ENCODE measurements at regions not wholly inside any gene's neighbourhood (a gene's known extent, or its start where the extent isn't known, plus 50 kb on each side); places are given as distances from the start of the nearest gene placed in this dataset.
"Not testable (repeated sequence)": the region's sequence is repeated elsewhere in the genome, so short reads cannot be mapped to it uniquely, and the experiment has no call there.

- Mint-ChIP-seq H3K27ac (no peak overlapping the region), H3K4me1 (no peaks in the 10 kb centered on the region), H3K27me3 (ENCODE audit: insufficient read depth) (no peaks in the 10 kb centered on the region), H3K36me3 (ENCODE audit: low read depth) (no peaks in the 10 kb centered on the region), H3K9me3 (no peaks in the 10 kb centered on the region), H3K4me3 (no peak overlapping the region)
- no peaks in the 10 kb centered on the region for H3K4me1 ChIP-seq (ENCODE audit: control insufficient read depth, insufficient read depth, low read length)
- WGBS, 2 experiments (ENCODE audit: insufficient coverage in 1 of 2, insufficient read length in 1 of 2): 89% methylated on average over 1 of the region's 1 CpG; no CpG with 5 or more reads in 1 of the 2 experiments
- DNase-seq: no peak
- no peak overlapping the region for H3K4me3 ChIP-seq (ENCODE audit: low read length)
- H3K36me3 ChIP-seq (ENCODE audit: control insufficient read depth, insufficient read depth, low read length): no peaks in the 10 kb centered on the region
- no peaks in the 10 kb centered on the region for H3K27me3 ChIP-seq (ENCODE audit: control insufficient read depth, insufficient read depth, low read length, poor library complexity, severe bottlenecking)
- TF ChIP-seq CTCF (conservative IDR thresholded peaks at IDR 0.05): no peak
- no peak overlapping the region for H3K9ac ChIP-seq (ENCODE audit: extremely low read depth, low read length, poor library complexity, severe bottlenecking)
- H3K9me3 ChIP-seq (ENCODE audit: control insufficient read depth, low read length): no peaks in the 10 kb centered on the region
- H3K27ac ChIP-seq (ENCODE audit: low read depth, low read length): no peak overlapping the region
These were observed 215.1 kb downstream of the TMA16 start for GRCh38 chr4:163709601-163710000.

GRCh38 chr4:163710158-163710557, 215.7 kb downstream of the TMA16 start:
- Histone ChIP-seq H3K9ac (ENCODE audit: extremely low read depth, low read length, poor library complexity, severe bottlenecking) (no peak overlapping the region), H3K4me3 (ENCODE audit: low read length) (no peak overlapping the region), H3K27me3 (ENCODE audit: control insufficient read depth, insufficient read depth, low read length, poor library complexity, severe bottlenecking) (no peaks in the 10 kb centered on the region), H3K4me1 (ENCODE audit: control insufficient read depth, insufficient read depth, low read length) (no peaks in the 10 kb centered on the region), H3K36me3 (ENCODE audit: control insufficient read depth, insufficient read depth, low read length) (no peaks in the 10 kb centered on the region), H3K9me3 (ENCODE audit: control insufficient read depth, low read length) (no peaks in the 10 kb centered on the region), H3K27ac (ENCODE audit: low read depth, low read length) (no peak overlapping the region)
- WGBS, 2 experiments (ENCODE audit: insufficient coverage in 1 of 2, insufficient read length in 1 of 2): no CpG with 5 or more reads among the region's 2 CpGs
- Mint-ChIP-seq H3K9me3 (no peaks in the 10 kb centered on the region), H3K27me3 (ENCODE audit: insufficient read depth) (no peaks in the 10 kb centered on the region), H3K4me1 (no peaks in the 10 kb centered on the region), H3K36me3 (ENCODE audit: low read depth) (no peaks in the 10 kb centered on the region), H3K4me3 (no peak overlapping the region), H3K27ac (no peak overlapping the region)
- DNase-seq: no peak
- TF ChIP-seq CTCF (conservative IDR thresholded peaks at IDR 0.05): no peak

- not testable (repeated sequence) for H3K36me3 ChIP-seq (ENCODE audit: control insufficient read depth, insufficient read depth, low read length); H3K27ac Mint-ChIP-seq; H3K4me3 Mint-ChIP-seq; H3K36me3 Mint-ChIP-seq (ENCODE audit: low read depth); H3K27me3 ChIP-seq (ENCODE audit: control insufficient read depth, insufficient read depth, low read length, poor library complexity, severe bottlenecking); H3K4me1 Mint-ChIP-seq; H3K27ac ChIP-seq (ENCODE audit: low read depth, low read length); H3K4me3 ChIP-seq (ENCODE audit: low read length); H3K4me1 ChIP-seq (ENCODE audit: control insufficient read depth, insufficient read depth, low read length); H3K9me3 ChIP-seq (ENCODE audit: control insufficient read depth, low read length); DNase-seq; H3K9ac ChIP-seq (ENCODE audit: extremely low read depth, low read length, poor library complexity, severe bottlenecking); H3K27me3 Mint-ChIP-seq (ENCODE audit: insufficient read depth)
- WGBS, 2 experiments (ENCODE audit: insufficient coverage in 1 of 2, insufficient read length in 1 of 2): 91 to 100% methylated on average over 2 to 9 of the region's 9 CpGs
- peaks cover 45% of the 10 kb centered on the region for H3K9me3 Mint-ChIP-seq
These were observed 230.0 kb downstream of the TMA16 start for GRCh38 chr4:163724495-163724894.

DNA sequence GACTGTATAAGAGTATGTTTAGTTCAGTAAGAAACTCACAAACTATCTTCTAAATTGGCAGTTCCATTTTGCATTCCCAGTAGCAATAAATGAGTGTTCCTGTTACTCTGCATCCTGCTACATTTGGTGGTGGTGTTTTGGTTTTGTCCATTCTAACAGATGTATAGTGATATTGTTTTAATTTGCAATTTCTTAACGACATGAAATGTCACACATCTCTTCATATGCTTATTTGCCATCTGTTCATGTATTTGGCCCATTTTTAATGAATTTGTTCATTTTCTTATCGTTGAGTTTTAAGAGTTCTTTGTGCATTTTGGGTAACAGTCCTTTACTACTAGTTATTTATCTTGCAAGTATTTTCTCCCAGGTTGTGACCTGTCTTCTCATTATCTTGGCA, 232.2 kb downstream of the TMA16 start:
- H3K9ac ChIP-seq (ENCODE audit: extremely low read depth, low read length, poor library complexity, severe bottlenecking): no peak overlapping the region
- H3K4me1 Mint-ChIP-seq: no peaks in the 10 kb centered on the region
- 83% methylated on average over 2 of the region's 2 CpGs; no CpG with 5 or more reads in 1 of the 2 experiments for WGBS, 2 experiments (ENCODE audit: insufficient coverage in 1 of 2, insufficient read length in 1 of 2)

More for the DNA sequence above, 232.2 kb downstream of the TMA16 start:
- Histone ChIP-seq H3K36me3 (ENCODE audit: control insufficient read depth, insufficient read depth, low read length) (no peaks in the 10 kb centered on the region), H3K4me3 (ENCODE audit: low read length) (no peak overlapping the region), H3K9me3 (ENCODE audit: control insufficient read depth, low read length) (no peaks in the 10 kb centered on the region), H3K4me1 (ENCODE audit: control insufficient read depth, insufficient read depth, low read length) (no peaks in the 10 kb centered on the region), H3K27me3 (ENCODE audit: control insufficient read depth, insufficient read depth, low read length, poor library complexity, severe bottlenecking) (no peaks in the 10 kb centered on the region), H3K27ac (ENCODE audit: low read depth, low read length) (no peak overlapping the region)
- no peak for TF ChIP-seq CTCF (conservative IDR thresholded peaks at IDR 0.05)
- H3K27me3 Mint-ChIP-seq (ENCODE audit: insufficient read depth): no peaks in the 10 kb centered on the region
- H3K27ac Mint-ChIP-seq: no peak overlapping the region
- peaks cover 39% of the 10 kb centered on the region for H3K9me3 Mint-ChIP-seq
- no peak for DNase-seq
- H3K4me3 Mint-ChIP-seq: no peak overlapping the region
- no peaks in the 10 kb centered on the region for H3K36me3 Mint-ChIP-seq (ENCODE audit: low read depth)
